ENCODE measurements at regions not wholly inside any gene's neighbourhood (a gene's known extent, or its start where the extent isn't known, plus 50 kb on each side); places are given as distances from the start of the nearest gene placed in this dataset.

DNA sequence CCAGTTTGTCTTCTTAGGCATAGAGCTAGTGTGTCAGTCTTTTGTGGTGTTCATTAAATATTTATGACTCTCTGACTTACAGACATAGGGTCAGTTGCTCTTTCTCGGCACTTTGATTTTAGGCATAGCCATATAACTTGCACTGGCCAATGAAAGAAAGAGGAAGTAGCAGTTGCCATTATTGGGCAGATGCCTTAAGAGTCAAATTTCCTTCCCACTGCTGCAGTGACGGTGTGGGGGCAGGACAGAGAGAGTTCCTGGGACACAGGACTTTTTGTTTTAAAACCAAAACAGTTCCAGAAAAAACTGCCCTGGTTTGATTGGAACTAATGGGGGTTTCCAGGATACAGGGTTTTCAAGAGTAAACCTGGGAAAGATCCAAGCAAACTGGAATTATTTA is 60.2 kb upstream of the PHF14 start:
- TF ChIP-seq, protein P1, sequence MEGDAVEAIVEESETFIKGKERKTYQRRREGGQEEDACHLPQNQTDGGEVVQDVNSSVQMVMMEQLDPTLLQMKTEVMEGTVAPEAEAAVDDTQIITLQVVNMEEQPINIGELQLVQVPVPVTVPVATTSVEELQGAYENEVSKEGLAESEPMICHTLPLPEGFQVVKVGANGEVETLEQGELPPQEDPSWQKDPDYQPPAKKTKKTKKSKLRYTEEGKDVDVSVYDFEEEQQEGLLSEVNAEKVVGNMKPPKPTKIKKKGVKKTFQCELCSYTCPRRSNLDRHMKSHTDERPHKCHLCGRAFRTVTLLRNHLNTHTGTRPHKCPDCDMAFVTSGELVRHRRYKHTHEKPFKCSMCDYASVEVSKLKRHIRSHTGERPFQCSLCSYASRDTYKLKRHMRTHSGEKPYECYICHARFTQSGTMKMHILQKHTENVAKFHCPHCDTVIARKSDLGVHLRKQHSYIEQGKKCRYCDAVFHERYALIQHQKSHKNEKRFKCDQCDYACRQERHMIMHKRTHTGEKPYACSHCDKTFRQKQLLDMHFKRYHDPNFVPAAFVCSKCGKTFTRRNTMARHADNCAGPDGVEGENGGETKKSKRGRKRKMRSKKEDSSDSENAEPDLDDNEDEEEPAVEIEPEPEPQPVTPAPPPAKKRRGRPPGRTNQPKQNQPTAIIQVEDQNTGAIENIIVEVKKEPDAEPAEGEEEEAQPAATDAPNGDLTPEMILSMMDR (IDR thresholded peaks at IDR 0.05; ENCODE audit: low read depth, low read length), result no peak
- no peak overlapping the region for H3K4me3 ChIP-seq (ENCODE audit: low read depth, low read length)

DNA sequence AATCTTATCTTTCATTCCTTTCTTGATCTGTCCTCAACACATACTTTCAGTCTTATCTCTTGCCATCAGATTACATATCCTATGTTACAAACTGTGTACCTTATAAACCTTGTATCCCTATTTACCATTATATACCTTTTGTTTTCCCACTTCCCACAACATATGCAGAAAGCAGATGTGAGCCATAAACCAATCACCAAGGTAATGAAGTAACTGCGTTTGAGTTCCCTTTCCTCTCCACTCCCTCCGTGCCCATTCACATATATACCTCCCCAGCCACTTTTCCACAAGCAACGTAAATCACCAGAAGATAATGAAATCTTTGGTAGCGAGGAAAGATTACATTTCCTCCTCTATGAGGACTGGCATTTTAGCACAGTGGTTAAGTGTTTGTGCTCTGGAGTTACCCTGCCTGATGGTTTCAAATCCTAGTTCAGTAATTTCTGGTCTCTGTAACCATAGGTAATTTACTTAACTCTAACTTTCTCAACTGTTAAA is 55.5 kb upstream of the PHF14 start:
- H3K4me3 ChIP-seq (ENCODE audit: low read depth, low read length), result no peak overlapping the region
- TF ChIP-seq, protein P1 (IDR thresholded peaks at IDR 0.05; ENCODE audit: low read depth, low read length), result no peak

DNA sequence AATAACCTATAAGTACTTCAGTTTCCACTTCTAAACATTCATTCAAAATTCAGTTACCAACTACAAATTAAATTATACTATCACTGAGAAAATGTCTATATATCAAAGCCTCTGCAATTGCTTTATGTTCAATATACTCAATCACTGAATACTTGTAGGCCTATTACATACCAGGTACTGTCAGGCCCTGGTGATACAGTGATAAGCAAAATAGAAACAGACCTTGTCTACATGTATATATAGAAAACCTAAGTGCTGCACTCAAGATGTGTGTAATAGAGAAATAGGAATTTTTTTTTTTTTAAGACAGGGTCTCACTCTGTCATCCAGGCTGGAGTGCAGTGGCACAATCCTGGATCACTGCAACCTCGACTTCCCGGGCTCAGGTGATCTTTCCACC is 53.7 kb upstream of the PHF14 start:
- TF ChIP-seq, protein P1 (IDR thresholded peaks at IDR 0.05; ENCODE audit: low read depth, low read length), result no peak
- H3K4me3 ChIP-seq (ENCODE audit: low read depth, low read length), result no peak overlapping the region
